Central memory CD8-positive, alpha-beta T cell (primary cell): ENCODE measurements at regions not wholly inside any gene's neighbourhood (a gene's known extent, or its start where the extent isn't known, plus 50 kb on each side); places are given as distances from the start of the nearest gene placed in this dataset.
"Not testable (repeated sequence)": the region's sequence is repeated elsewhere in the genome, so short reads cannot be mapped to it uniquely, and the experiment has no call there.

Experiments used
- ATAC-seq: fragments of 150-1000 bp; cut with Tn5 transposase; replicated peaks from 2 replicates; pipeline ENCODE4 v1.10.0; 2022; ENCODE audit warnings: mild to moderate bottlenecking, moderate FRiP score, moderate number of reproducible peaks; ENCODE audit not compliant: poor library complexity, severe bottlenecking; ENCODE audit errors: extremely low read depth
- DNase-seq, 2 donors: peaks; one replicate each; pipeline ENCODE4 v3.0.0; 2021; ENCODE audit warnings: low spot score in 2 of 2
- H3K27ac Mint-ChIP-seq: one replicate; pipeline ENCODE4 v1.8.0; 2022; ENCODE audit warnings: low read depth, mild to moderate bottlenecking, moderate library complexity, mixed read lengths
- H3K27me3 Mint-ChIP-seq: one replicate; pipeline ENCODE4 v1.8.0; 2022; ENCODE audit warnings: mixed read lengths
- H3K36me3 Mint-ChIP-seq: one replicate; pipeline ENCODE4 v1.8.0; 2022; ENCODE audit warnings: mild to moderate bottlenecking, moderate library complexity, mixed read lengths; ENCODE audit not compliant: insufficient read depth
- H3K4me1 Mint-ChIP-seq: one replicate; pipeline ENCODE4 v1.8.0; 2022; ENCODE audit warnings: mixed read lengths
- H3K4me3 Mint-ChIP-seq: one replicate; pipeline ENCODE4 v1.8.0; 2022; ENCODE audit warnings: mild to moderate bottlenecking, moderate library complexity, mixed read lengths
- H3K9me3 Mint-ChIP-seq: one replicate; pipeline ENCODE4 v1.8.0; 2022; ENCODE audit warnings: mixed read lengths

GRCh38 chr6:120951258-120951657 lies 383.0 kb downstream of the TBC1D32 start:
- H3K27me3 Mint-ChIP-seq, result no peaks in the 10 kb centered on the region
- H3K4me3 Mint-ChIP-seq, result no peak overlapping the region
- ATAC-seq, result no peak

GRCh38 chr6:120947111-120947510 lies 387.2 kb downstream of the TBC1D32 start:
- H3K27me3 Mint-ChIP-seq, result no peaks in the 10 kb centered on the region
- no peaks in the 10 kb centered on the region for H3K36me3 Mint-ChIP-seq
- no peak for DNase-seq
- no peak overlapping the region for H3K4me3 Mint-ChIP-seq
- H3K27ac Mint-ChIP-seq, result no peak overlapping the region
- no peak for ATAC-seq
- no peaks in the 10 kb centered on the region for H3K9me3 Mint-ChIP-seq
- H3K4me1 Mint-ChIP-seq, result no peaks in the 10 kb centered on the region

More at GRCh38 chr6:120951258-120951657, 383.0 kb downstream of the TBC1D32 start:
- Mint-ChIP-seq H3K27ac (no peak overlapping the region), H3K9me3 (peaks cover 5% of the 10 kb centered on the region), H3K36me3 (no peaks in the 10 kb centered on the region), H3K4me1 (no peaks in the 10 kb centered on the region)
- DNase-seq, result no peak

GRCh38 chr6:120945905-120946594 lies 388.2 kb downstream of the TBC1D32 start:
- Mint-ChIP-seq H3K27me3 (no peaks in the 10 kb centered on the region), H3K4me3 (no peak overlapping the region), H3K4me1 (no peaks in the 10 kb centered on the region), H3K36me3 (no peaks in the 10 kb centered on the region), H3K9me3 (no peaks in the 10 kb centered on the region), H3K27ac (no peak overlapping the region)
- no peak for DNase-seq
- no peak for ATAC-seq

GRCh38 chr6:120938876-120939472 lies 395.3 kb downstream of the TBC1D32 start:
- Mint-ChIP-seq H3K27me3 (no peaks in the 10 kb centered on the region), H3K4me3 (no peak overlapping the region), H3K4me1 (no peaks in the 10 kb centered on the region), H3K27ac (no peak overlapping the region), H3K36me3 (no peaks in the 10 kb centered on the region), H3K9me3 (no peaks in the 10 kb centered on the region)
- ATAC-seq, result no peak
- DNase-seq, result no peak

DNA sequence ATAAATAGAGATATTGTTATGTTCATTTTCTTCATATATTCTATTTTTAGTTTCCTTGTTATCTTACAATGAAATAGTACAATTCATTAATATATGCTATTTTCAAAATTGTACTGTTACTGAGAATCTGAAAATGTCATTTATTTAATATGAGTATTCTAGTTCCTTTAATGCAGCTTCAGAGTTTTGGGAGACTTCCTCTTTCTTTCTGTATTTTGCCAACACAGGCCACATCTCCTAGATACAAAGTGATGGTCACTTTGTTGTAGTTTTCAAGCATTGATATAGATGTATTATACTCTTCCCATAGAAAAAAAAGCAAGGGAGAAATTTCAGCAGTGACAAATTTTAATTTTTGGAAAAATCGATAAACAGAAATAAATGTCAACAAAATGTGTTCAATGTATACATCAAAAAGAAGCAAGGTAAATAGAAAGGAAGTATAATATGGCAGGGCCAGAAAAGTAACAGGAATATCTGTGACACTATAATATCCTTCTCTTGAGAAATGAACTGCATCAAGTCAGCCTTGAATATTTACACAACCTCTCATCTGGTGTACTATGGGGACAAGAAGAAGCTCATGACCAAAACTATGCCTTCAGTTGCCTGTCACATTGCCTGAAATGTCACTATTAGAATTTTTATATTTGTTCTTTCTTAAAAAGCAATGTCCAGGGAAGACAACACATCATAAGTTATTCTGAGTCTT lies 396.0 kb downstream of the TBC1D32 start:
- DNase-seq (no peak), ATAC-seq (no peak)
- H3K27me3 Mint-ChIP-seq, result no peaks in the 10 kb centered on the region
- H3K27ac Mint-ChIP-seq, result no peak overlapping the region
- H3K36me3 Mint-ChIP-seq, result no peaks in the 10 kb centered on the region
- no peaks in the 10 kb centered on the region for H3K4me1 Mint-ChIP-seq
- no peak overlapping the region for H3K4me3 Mint-ChIP-seq
- H3K9me3 Mint-ChIP-seq, result no peaks in the 10 kb centered on the region

DNA sequence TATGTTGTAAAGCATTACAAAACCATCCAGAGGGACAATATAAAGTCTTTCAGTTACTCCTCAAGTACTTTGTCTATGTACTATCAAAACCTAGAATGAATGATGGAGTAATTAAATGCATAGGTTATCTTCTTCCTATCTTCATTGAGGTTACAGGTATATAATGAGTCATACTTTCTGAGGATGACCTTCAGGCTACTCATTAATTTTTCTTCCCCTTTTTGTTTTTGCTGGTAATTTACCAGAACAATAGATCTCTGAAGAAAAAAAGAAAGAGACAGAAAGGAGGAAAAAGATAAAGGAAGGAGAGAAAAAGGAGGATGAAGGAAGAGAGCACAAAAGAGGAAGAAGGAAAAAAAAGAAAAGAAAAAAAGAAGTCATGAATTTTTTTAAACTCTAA lies 398.4 kb downstream of the TBC1D32 start:
- Mint-ChIP-seq H3K27ac (no peak overlapping the region), H3K9me3 (no peaks in the 10 kb centered on the region), H3K4me1 (no peaks in the 10 kb centered on the region), H3K4me3 (no peak overlapping the region), H3K36me3 (no peaks in the 10 kb centered on the region), H3K27me3 (no peaks in the 10 kb centered on the region)
- DNase-seq (no peak), ATAC-seq (no peak)

GRCh38 chr6:120935016-120935415 lies 399.3 kb downstream of the TBC1D32 start:
- Mint-ChIP-seq H3K36me3 (no peaks in the 10 kb centered on the region), H3K9me3 (no peaks in the 10 kb centered on the region), H3K4me1 (no peaks in the 10 kb centered on the region), H3K4me3 (no peak overlapping the region), H3K27ac (no peak overlapping the region), H3K27me3 (no peaks in the 10 kb centered on the region)
- ATAC-seq, result no peak
- DNase-seq, result no peak

DNA sequence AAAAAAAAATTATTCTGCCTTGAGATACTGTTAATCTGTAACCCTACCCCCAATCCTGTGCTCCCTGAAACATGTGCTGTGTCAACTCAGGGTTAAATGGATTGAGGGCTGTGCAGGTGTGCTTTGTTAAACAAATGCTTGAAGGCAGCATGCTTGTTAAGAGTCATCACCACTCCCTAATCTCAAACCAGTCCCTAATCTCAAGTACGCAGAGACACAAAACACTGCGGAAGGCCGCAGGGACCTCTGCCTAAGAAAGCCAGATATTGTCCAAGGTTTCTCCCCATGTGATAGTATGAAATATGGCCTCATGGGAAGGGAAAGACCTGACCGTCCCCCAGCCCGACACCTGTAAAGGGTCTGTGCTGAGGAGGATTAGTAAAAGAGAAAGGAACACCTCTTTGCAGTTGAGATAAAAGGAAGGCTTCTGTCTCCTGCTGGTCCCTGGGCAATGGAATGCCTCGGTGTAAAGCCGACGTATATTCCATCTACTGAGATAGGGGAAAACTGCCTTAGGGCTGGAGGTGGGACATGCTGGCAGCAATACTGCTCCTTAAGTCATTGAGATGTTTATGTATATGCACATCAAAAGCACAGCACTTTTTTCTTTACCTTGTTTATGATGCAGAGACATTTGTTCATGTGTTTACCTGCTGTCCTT lies 402.6 kb downstream of the TBC1D32 start:
- H3K4me1 Mint-ChIP-seq, result not testable (repeated sequence)
- H3K9me3 Mint-ChIP-seq, result peaks cover 14% of the 10 kb centered on the region

DNA sequence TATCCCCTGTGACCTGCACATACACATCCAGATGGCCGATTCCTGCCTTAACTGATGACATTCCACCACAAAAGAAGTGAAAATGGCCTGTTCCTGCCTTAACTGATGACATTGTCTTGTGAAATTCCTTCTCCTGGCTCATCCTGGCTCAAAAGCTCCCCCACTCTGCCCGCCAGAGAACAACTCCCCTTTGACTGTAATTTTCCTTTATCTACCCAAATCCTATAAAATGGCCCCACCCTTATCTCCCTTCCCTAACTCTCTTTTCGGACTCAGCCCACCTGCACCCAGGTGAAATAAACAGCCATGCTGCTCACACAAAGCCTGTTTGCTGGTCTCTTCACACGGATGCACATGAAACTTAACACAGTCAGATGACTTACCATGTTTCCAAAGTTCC lies 403.8 kb downstream of the TBC1D32 start:
- not testable (repeated sequence) for H3K27ac Mint-ChIP-seq, ATAC-seq, H3K4me1 Mint-ChIP-seq, H3K4me3 Mint-ChIP-seq, H3K27me3 Mint-ChIP-seq, H3K36me3 Mint-ChIP-seq, DNase-seq
- H3K9me3 Mint-ChIP-seq, result peaks cover 24% of the 10 kb centered on the region

More for the DNA sequence above, 402.6 kb downstream of the TBC1D32 start:
- H3K27ac Mint-ChIP-seq, H3K36me3 Mint-ChIP-seq, H3K27me3 Mint-ChIP-seq, DNase-seq, ATAC-seq, H3K4me3 Mint-ChIP-seq: not testable (repeated sequence)

DNA sequence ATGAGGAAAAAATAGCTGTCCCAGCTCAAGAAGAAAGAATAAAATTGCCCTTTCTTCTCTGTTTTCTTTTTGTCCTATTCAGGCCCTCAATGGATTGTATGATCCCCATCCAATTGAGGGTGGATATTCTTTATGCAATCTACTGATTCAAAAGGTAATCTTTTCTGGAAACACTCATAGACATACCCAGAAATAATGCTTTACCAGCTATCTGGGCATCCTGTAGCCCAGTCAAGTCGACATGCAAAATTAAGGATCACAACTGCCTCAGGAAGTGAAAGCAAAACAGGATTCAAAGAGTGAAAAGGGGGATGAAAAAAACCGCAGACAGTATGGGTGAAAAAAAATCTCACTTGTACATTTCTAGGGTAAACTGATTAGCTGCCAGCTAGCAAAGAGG lies 410.1 kb downstream of the TBC1D32 start:
- no peak overlapping the region for H3K4me3 Mint-ChIP-seq
- H3K36me3 Mint-ChIP-seq, result no peaks in the 10 kb centered on the region
- DNase-seq (no peak), ATAC-seq (no peak)
- no peaks in the 10 kb centered on the region for H3K4me1 Mint-ChIP-seq
- H3K9me3 Mint-ChIP-seq, result peaks cover 24% of the 10 kb centered on the region
- H3K27me3 Mint-ChIP-seq, result no peaks in the 10 kb centered on the region
- no peak overlapping the region for H3K27ac Mint-ChIP-seq

DNA sequence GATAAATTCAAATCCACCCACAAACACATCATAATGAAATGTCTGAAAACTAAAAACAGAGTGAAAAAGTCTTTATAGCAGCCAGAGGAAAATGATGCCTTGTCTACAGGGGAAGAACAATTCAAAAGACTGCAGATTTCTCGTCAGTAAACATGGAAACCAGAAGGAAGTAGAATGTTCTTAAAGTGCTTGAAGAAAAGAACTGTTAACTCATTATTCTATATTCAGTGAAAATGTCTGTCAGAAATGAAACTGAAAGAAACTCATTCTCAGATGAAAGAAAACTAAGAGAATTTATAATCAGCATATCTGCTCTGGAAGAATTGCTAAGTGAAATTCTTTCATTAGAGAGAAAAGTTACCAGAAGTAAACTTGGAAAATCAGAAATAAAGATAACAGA lies 416.1 kb downstream of the TBC1D32 start:
- DNase-seq (no peak), ATAC-seq (no peak)
- Mint-ChIP-seq H3K4me3 (no peak overlapping the region), H3K36me3 (no peaks in the 10 kb centered on the region), H3K4me1 (no peaks in the 10 kb centered on the region), H3K27ac (no peak overlapping the region), H3K27me3 (no peaks in the 10 kb centered on the region), H3K9me3 (peaks cover 6% of the 10 kb centered on the region)

DNA sequence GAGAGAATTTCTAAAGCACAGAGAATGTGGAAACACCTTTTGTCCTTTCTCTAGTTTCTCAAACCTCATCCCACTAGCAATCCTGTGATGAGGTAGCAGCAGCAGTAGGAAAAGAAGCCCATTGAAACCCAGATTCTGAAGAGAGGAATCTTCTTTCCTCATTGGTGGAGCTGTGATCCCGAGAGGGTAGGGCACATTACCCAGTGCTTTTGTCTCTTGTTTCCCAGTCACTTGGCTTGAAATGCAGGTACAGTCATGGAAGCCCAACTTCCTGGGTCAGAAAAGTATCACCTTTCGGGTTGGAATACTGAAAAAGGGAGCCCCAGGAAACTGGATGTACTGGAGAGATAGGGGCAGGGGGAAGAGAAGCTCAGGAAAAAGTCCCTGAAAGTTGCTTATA lies 417.4 kb downstream of the TBC1D32 start:
- Mint-ChIP-seq H3K4me1 (no peaks in the 10 kb centered on the region), H3K36me3 (no peaks in the 10 kb centered on the region), H3K4me3 (no peak overlapping the region), H3K9me3 (peaks cover 6% of the 10 kb centered on the region), H3K27ac (no peak overlapping the region), H3K27me3 (no peaks in the 10 kb centered on the region)
- ATAC-seq (no peak), DNase-seq (no peak)
